ENCODE measurements at regions not wholly inside any gene's neighbourhood (a gene's known extent, or its start where the extent isn't known, plus 50 kb on each side); places are given as distances from the start of the nearest gene placed in this dataset.
A peak's percentile ranks its signal among the peaks of the same experiment; 100 is the strongest.

DNA sequence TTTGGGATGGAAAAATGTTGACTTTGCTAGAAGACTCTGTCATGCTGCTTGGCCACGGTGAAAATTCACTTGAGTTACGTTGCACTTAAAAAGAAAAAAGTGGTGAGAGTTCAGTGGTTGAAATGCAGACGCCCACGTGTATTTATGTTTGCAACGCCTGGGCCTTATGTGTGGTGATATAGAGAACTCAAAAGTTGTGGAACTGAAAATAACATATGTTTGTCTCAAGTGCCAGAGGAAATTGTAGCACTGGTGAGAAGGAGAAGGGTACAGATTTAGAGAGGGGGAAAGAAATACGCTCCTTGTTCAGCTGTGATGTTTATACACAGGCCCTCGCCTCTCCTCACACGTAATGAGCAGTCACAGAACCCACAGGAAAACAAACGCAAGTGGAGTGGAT, 73.6 kb downstream of the EMX2 start (continued):
- no peak for TF ChIP-seq ZBTB11 (CRISPR knock-in tag; IDR thresholded peaks at IDR 0.05)
- no peak for TF ChIP-seq ELK1 (IDR thresholded peaks at IDR 0.05; ENCODE audit: low read depth, low read length)
- no peak for TF ChIP-seq SREBF1 (IDR thresholded peaks at IDR 0.05; ENCODE audit: low read length)
- TF ChIP-seq FOS (IDR thresholded peaks at IDR 0.05; ENCODE audit: borderline replicate concordance, extremely low read depth, insufficient read length) = no peak
- no peak for TF ChIP-seq CBFB (IDR thresholded peaks at IDR 0.05; ENCODE audit: low read depth)
- no peak for TF ChIP-seq NFXL1 (IDR thresholded peaks at IDR 0.05; ENCODE audit: borderline replicate concordance)
- no peak for TF ChIP-seq CTCF (IDR thresholded peaks at IDR 0.05 in 2 of 3, conservative IDR thresholded peaks at IDR 0.05 in 1 of 3; ENCODE audit: control insufficient read depth in 2 of 3, extremely low read depth in 1 of 3, insufficient read depth in 1 of 3, low read depth in 3 of 3, low read length in 3 of 3)
- no peak for TF ChIP-seq NR2C2 (IDR thresholded peaks at IDR 0.05; ENCODE audit: borderline replicate concordance, control insufficient read depth, insufficient read length, low read depth)
- no peak for TF ChIP-seq JUND (IDR thresholded peaks at IDR 0.05; ENCODE audit: low read depth, low read length)
- TF ChIP-seq CBX5 (IDR thresholded peaks at IDR 0.05; ENCODE audit: low read depth) = no peak
- TF ChIP-seq NR2F1 (conservative IDR thresholded peaks at IDR 0.05) = no peak
- TF ChIP-seq ZNF384 (IDR thresholded peaks at IDR 0.05; ENCODE audit: borderline replicate concordance, low read depth, low read length) = peak; percentile 82
- no peak for TF ChIP-seq FOXK2 (IDR thresholded peaks at IDR 0.05)
- TF ChIP-seq ATF2 (IDR thresholded peaks at IDR 0.05; ENCODE audit: low read length) = peak; percentile 58; the same call in 1 of the 2 replicates
- no peak for TF ChIP-seq SMC3 (IDR thresholded peaks at IDR 0.05; ENCODE audit: borderline replicate concordance, low read length)
- TF ChIP-seq POU2F2 (IDR thresholded peaks at IDR 0.05; ENCODE audit: borderline replicate concordance, low read depth, low read length) = 0 out of 3 replicates have a peak, but pooled peaks have one; percentile 34
- no peak for TF ChIP-seq SREBF2 (IDR thresholded peaks at IDR 0.05; ENCODE audit: low read length)
- peak; percentile 59; the same call in 1 of the 2 replicates for TF ChIP-seq CHD2 (IDR thresholded peaks at IDR 0.05; ENCODE audit: borderline replicate concordance, low read depth, low read length)
- TF ChIP-seq TCF3 (IDR thresholded peaks at IDR 0.05; ENCODE audit: borderline replicate concordance, insufficient read depth, low read depth, low read length) = no peak
- TF ChIP-seq MYB (IDR thresholded peaks at IDR 0.05; ENCODE audit: borderline replicate concordance, low read depth, low read length) = no peak
- TF ChIP-seq SMAD5 (IDR thresholded peaks at IDR 0.05; ENCODE audit: low read depth) = no peak
- TF ChIP-seq HDGF (IDR thresholded peaks at IDR 0.05) = no peak

Data from GM12878 (cell line).